NCI-H748 (cell line): ENCODE measurements at regions not wholly inside any gene's neighbourhood (a gene's known extent, or its start where the extent isn't known, plus 50 kb on each side); places are given as distances from the start of the nearest gene placed in this dataset.
A peak's percentile ranks its signal among the peaks of the same experiment; 100 is the strongest.

Experiments used
- DNase-seq: peaks from one replicate; lab custom pipeline; 2025; ENCODE audit not compliant: unreplicated experiment; lab: John Stamatoyannopoulos, UW

- DNase-seq: peak; percentile 9
These were observed 57.6 kb upstream of the CABLES1 start for GRCh38 chr18:23077493-23078256.

DNA sequence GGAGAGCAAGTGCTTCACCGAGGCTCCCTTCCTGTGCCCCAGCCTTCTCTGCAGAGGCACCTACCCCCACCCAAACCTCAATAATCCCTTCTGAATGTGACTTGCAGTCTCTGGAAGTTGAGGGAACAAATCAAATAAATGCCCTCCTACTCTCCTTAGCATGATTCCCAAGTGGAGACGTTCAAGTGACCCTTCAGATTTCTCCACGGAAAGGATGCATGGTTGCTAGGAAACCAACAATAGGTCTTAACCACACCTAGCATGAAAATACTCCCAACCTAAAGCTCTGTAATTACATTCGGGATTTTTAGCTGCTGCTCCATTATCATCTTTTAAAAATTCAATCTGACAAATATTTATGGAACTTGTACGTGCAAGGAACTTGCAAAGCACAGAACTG lies 50.2 kb upstream of the CABLES1 start:
- DNase-seq: peak; percentile 84
